Osteocyte (in vitro differentiated cells): ENCODE measurements at regions not wholly inside any gene's neighbourhood (a gene's known extent, or its start where the extent isn't known, plus 50 kb on each side); places are given as distances from the start of the nearest gene placed in this dataset.
"Not testable (repeated sequence)": the region's sequence is repeated elsewhere in the genome, so short reads cannot be mapped to it uniquely, and the experiment has no call there.

Source experiments
- DNase-seq: peaks from one replicate; pipeline ENCODE4 v3.0.0; 2021; ENCODE audit warnings: mixed read lengths; ENCODE audit not compliant: unreplicated experiment; ENCODE audit errors: extremely low spot score
- H3K27ac Mint-ChIP-seq: one replicate; pipeline ENCODE4 v1.8.0; 2021; ENCODE audit warnings: mild to moderate bottlenecking, mixed read lengths; ENCODE audit not compliant: unreplicated experiment
- H3K27me3 Mint-ChIP-seq: one replicate; pipeline ENCODE4 v1.8.0; 2021; ENCODE audit warnings: mixed read lengths; ENCODE audit not compliant: unreplicated experiment
- H3K36me3 Mint-ChIP-seq: one replicate; pipeline ENCODE4 v1.8.0; 2021; ENCODE audit warnings: mixed read lengths; ENCODE audit not compliant: unreplicated experiment
- H3K4me1 Mint-ChIP-seq: one replicate; pipeline ENCODE4 v1.8.0; 2021; ENCODE audit warnings: mixed read lengths; ENCODE audit not compliant: unreplicated experiment
- H3K4me3 Mint-ChIP-seq: one replicate; pipeline ENCODE4 v1.8.0; 2021; ENCODE audit warnings: mild to moderate bottlenecking, moderate library complexity, mixed read lengths; ENCODE audit not compliant: unreplicated experiment
- H3K9me3 Mint-ChIP-seq: one replicate; pipeline ENCODE4 v1.8.0; 2021; ENCODE audit warnings: mixed read lengths; ENCODE audit not compliant: unreplicated experiment
- CTCF ChIP-seq: fragments of 200-600 bp; sonication (generic); IDR thresholded peaks from 2 replicates; pipeline ENCODE4 v1.5.0; 2021; ENCODE audit warnings: antibody characterized with exemption, mild to moderate bottlenecking, moderate library complexity

DNA sequence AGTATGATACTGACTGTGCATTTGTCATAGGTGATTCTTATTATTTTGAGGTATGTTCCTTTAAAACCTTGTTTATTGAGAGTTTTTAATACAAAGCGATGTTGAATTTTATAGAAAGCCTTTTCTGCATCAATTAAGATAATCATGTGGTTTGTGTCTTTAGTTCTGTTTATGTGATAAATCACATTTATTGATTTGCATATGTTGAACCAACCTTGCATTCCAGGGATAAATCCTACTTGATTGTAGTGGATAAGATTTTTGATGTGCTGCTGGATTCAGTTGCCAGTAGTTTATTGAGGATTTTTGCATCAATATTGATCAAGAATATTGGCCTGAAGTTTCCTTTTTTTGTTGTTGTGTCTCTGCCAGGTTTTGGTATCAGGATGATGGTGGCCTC lies 158.0 kb downstream of the CENPF start:
- H3K36me3 Mint-ChIP-seq, result peaks cover 8% of the 10 kb centered on the region
- no peak overlapping the region for H3K4me3 Mint-ChIP-seq
- no peak for DNase-seq
- no peaks in the 10 kb centered on the region for H3K4me1 Mint-ChIP-seq
- H3K27me3 Mint-ChIP-seq, result no peaks in the 10 kb centered on the region
- no peak overlapping the region for H3K27ac Mint-ChIP-seq
- no peak for TF ChIP-seq CTCF
- peaks cover 55% of the 10 kb centered on the region for H3K9me3 Mint-ChIP-seq

GRCh38 chr1:214762902-214763301 lies 159.9 kb downstream of the CENPF start:
- H3K9me3 Mint-ChIP-seq, result peaks cover 50% of the 10 kb centered on the region
- H3K27me3 Mint-ChIP-seq, result peaks cover 9% of the 10 kb centered on the region
- H3K27ac Mint-ChIP-seq, result no peak overlapping the region
- DNase-seq, result no peak
- H3K4me3 Mint-ChIP-seq, result no peak overlapping the region
- H3K36me3 Mint-ChIP-seq, result peaks cover 8% of the 10 kb centered on the region
- TF ChIP-seq CTCF, result no peak
- H3K4me1 Mint-ChIP-seq, result no peaks in the 10 kb centered on the region

DNA sequence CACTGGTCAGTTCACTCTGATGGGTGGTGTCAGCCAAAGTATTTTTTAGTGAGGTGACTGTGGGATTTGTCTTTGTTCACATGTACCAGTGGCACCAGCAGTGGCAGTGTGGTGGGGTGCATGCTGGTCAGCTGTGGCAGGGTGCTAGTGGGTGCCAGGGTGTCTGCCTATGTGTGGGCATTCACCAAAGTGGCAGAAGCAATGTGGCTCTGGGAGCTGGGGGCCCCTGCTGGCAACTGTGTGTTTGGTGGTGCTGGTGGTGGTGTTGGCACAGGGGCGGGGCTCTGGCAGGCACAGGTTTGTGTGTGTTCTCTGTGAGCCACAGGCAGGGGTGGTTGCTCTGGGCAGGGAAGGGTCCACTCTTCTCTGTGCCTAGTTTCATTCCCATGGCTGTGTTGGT lies 161.5 kb downstream of the CENPF start:
- Mint-ChIP-seq H3K36me3 (peaks cover 8% of the 10 kb centered on the region), H3K4me1 (no peaks in the 10 kb centered on the region), H3K9me3 (peaks cover 44% of the 10 kb centered on the region), H3K4me3 (no peak overlapping the region), H3K27ac (no peak overlapping the region), H3K27me3 (peaks cover 19% of the 10 kb centered on the region)
- TF ChIP-seq CTCF, result no peak
- no peak for DNase-seq

GRCh38 chr1:214767221-214767620 lies 164.2 kb downstream of the CENPF start:
- DNase-seq, result no peak
- no peak overlapping the region for H3K27ac Mint-ChIP-seq
- H3K27me3 Mint-ChIP-seq, result peaks cover 19% of the 10 kb centered on the region
- H3K4me3 Mint-ChIP-seq, result no peak overlapping the region
- no peak for TF ChIP-seq CTCF
- no peaks in the 10 kb centered on the region for H3K4me1 Mint-ChIP-seq
- peaks cover 2% of the 10 kb centered on the region for H3K36me3 Mint-ChIP-seq
- H3K9me3 Mint-ChIP-seq, result peaks cover 21% of the 10 kb centered on the region

- not testable (repeated sequence) for DNase-seq, H3K27ac Mint-ChIP-seq, H3K9me3 Mint-ChIP-seq, H3K36me3 Mint-ChIP-seq, H3K4me1 Mint-ChIP-seq, H3K4me3 Mint-ChIP-seq
- peaks cover 19% of the 10 kb centered on the region for H3K27me3 Mint-ChIP-seq
Observed at GRCh38 chr1:214769666-214770065, 166.7 kb downstream of the CENPF start.

DNA sequence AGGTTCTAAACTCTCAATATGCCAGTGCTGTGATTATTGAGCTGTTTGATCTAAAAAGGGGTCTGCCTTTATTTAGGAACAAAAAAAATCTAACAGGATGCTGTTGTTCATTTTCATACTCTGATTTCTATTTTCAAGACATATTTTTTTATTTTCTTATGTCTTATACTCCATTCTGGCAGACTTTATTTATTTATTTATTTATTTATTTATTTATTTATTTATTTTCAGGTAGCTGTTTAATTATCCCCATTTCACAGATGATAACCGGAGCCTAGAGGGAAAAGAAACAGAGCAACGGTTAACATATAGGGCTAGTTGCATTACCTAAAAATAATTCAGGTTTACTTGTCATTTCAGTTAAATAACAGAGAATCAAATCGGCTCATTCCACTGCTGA lies 174.4 kb downstream of the CENPF start:
- no peak for TF ChIP-seq CTCF
- no peaks in the 10 kb centered on the region for H3K4me1 Mint-ChIP-seq
- peaks cover 1% of the 10 kb centered on the region for H3K27me3 Mint-ChIP-seq
- H3K27ac Mint-ChIP-seq, result no peak overlapping the region
- no peaks in the 10 kb centered on the region for H3K36me3 Mint-ChIP-seq
- no peak for DNase-seq
- no peaks in the 10 kb centered on the region for H3K9me3 Mint-ChIP-seq
- no peak overlapping the region for H3K4me3 Mint-ChIP-seq
